ENCODE measurements at regions not wholly inside any gene's neighbourhood (a gene's known extent, or its start where the extent isn't known, plus 50 kb on each side); places are given as distances from the start of the nearest gene placed in this dataset.

DNA sequence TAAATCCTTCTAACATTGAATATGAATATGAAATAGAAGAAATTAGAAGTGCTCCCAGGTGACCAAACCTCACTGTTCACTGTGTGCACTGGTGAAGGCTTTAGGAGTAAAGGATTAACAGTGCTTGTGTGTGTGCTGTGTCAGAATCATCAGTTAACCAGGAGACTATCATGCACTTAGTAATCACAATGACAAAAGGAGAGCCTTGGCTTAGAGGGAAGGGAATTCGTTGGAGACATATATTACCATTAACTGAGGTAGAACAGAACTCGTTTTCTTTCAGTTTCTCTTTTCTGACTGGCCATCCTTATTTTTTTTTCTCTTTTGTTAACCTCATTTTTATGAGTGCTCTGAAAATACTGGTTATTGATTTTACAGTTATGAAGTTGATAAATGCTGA lies 213.3 kb upstream of the GBE1 start:
- DNase-seq (ENCODE audit: low spot score), result no peak

DNA sequence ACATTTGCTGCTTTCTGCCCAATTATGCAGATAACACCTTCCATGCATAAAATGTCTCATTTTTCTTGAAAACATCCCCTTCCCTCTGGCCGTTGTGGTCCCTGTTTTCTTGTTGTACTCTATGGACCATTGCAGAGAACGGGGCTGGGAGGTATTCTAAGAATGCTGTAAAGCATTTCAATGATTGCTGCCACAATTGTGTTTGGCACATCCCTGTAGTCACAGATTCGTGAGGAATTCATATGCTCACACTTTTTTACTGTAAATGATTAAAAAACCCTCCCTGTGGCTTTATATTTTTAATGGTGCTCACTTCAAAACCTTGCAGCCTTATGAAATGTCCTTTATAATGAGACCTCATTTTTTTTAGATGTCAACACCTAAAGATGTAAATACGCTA lies 207.2 kb upstream of the GBE1 start:
- DNase-seq (ENCODE audit: low spot score), result no peak

DNA sequence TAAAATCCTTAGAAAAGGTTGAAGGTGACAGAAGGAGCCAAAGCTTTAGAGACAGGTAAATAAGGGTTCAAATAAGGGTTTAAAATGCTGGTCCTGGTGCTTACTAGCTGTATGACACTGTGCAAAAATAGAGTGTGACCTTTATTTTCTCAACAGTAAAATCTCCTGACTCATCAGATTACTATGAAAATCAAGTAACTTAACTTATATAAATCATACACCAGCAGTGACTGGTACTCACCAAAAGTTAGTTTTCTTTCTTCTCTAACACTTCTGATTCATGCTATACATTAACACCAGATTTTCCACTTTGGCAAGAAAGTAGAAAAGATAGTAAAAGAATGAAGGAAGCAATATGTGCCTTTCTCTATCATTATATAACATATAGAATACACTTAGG lies 205.9 kb upstream of the GBE1 start:
- no peak for DNase-seq (ENCODE audit: low spot score)

- DNase-seq (ENCODE audit: low spot score), result no peak
Observed at GRCh38 chr3:81965696-81966095, 204.3 kb upstream of the GBE1 start.

GRCh38 chr3:81962396-81962795 lies 201.0 kb upstream of the GBE1 start:
- DNase-seq (ENCODE audit: low spot score), result no peak

DNA sequence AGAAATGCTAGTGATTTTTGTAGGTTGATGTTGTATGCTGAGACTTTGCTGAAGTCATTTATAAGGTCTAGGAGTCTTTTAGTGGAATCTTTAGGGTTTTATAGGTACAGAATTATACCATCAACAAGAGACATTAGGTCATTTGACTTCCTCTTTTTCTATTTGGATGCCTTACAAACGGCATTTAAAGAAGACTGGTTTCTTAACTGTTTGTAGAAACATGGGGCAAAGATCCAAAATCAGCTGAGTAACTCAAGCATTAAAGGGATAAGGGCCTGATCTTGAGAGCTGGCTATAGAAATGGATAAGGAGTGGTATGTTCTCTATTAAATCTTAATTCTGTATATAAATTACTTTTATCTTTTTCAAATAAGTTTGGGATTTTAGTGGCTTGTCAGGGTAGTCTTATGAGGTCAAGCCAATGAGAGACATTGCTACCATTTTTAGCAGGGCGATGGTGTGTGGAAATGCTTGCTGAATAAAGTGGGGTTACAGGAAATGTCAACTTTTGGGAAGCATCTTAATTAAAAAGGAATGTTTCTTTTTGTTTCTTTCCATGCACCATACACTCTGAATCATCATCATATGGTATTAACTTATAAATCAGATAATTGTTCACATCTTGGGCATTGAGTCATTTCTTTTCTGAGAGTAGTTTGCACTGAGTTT lies 197.7 kb upstream of the GBE1 start:
- no peak for DNase-seq (ENCODE audit: low spot score)

DNA sequence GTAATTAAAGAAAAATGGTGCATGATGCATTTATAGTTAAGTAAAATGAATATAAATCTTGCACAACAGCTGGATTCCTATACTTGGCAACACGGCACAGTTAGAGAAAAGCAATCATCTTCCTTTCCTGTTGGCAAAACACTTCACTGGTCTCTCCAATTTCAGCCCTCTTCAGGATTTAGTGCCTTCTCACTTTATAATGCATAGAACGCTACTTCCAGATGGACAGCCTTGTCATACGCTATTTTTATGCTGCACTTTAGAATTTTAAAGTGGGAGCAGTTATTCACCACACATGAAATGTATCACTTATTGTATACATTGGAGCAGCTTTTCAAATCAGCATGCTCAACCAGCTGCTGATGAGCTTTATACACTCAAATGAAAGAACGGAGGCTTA lies 194.4 kb upstream of the GBE1 start:
- DNase-seq (ENCODE audit: low spot score), result no peak

GRCh38 chr3:81953111-81953510 lies 191.7 kb upstream of the GBE1 start:
- no peak for DNase-seq (ENCODE audit: low spot score)

GRCh38 chr3:81952141-81952540 lies 190.7 kb upstream of the GBE1 start:
- DNase-seq (ENCODE audit: low spot score), result no peak

DNA sequence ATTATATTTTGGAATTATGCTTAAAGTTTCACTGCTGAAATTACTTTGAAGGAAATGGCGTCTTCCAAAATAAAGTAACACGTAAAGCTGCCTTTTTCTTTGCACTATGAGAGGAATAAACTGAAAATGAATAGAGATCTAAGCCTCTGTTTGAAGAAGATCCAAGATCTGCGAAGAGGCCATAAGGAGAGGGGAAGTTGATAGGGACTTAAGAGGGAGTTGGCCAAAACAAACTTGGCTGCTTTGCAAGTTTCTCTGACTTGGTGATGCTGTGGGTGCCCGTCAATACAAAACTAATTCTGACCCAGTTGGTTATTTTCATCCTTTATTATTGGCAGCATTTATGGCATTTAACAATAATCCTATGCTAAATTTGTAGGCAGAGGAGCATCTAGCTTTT lies 190.2 kb upstream of the GBE1 start:
- no peak for DNase-seq (ENCODE audit: low spot score)

- no peak for DNase-seq (ENCODE audit: low spot score)
Observed at GRCh38 chr3:81951106-81951505, 189.7 kb upstream of the GBE1 start.

DNA sequence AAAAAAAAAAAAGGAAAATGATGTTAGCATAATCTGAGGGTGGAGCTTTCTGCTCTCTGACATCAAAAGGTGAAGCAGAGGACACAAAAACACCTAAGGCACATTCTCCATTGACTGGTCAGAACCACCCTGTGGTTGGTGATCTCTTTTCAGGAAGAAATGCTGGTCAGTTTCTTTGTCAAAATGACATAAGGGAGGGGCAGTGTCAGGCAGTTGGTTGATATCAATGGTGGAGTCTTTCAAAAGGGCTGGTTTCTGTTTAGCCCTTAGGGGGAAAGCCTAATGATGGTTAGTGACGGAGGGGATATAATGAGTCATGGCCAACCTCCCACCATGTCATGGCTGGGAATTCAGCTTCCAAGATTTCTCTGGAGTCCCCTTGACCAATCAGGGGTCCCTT lies 185.9 kb upstream of the GBE1 start:
- no peak for DNase-seq (ENCODE audit: low spot score)

DNA sequence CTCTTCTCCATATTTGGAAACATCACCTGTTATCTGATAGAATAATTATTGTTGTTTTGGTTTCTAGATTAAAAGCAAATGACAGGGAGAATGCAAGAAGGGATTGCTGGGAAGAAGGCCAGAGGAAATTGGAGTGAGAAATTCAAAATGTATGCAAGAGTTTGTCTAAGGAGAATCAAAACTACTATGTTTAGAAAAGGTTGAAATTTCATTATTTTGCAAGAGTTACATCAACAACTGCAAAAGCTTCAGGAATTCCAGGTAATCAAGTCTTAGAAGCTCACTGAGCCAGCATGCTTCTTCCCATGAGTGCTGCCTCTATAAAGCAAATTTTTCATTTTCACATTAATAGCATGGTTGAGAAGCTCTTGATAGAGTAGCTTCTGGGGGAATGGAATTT lies 177.2 kb upstream of the GBE1 start:
- DNase-seq (ENCODE audit: low spot score), result no peak

- DNase-seq (ENCODE audit: low spot score), result no peak
Observed at GRCh38 chr3:81936817-81937216, 175.4 kb upstream of the GBE1 start.

DNA sequence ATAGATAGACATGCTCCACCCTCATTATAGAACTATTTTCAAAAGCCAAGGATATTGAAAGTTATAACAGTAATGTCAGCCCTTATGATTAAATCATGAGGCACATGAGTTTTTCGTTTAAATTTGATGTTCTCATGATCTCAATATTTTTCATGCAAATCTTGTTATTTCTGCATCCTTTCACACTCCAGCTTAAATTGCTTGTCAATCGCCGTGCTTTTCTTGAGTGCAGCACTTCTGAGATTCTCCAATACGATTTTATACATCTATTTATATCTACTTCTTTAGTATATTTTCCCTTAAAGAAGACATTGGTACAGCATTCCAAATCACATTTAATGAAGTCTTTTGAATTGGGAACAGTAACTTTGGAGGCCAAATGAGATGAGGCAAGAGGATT lies 171.2 kb upstream of the GBE1 start:
- no peak for DNase-seq (ENCODE audit: low spot score)

DNA sequence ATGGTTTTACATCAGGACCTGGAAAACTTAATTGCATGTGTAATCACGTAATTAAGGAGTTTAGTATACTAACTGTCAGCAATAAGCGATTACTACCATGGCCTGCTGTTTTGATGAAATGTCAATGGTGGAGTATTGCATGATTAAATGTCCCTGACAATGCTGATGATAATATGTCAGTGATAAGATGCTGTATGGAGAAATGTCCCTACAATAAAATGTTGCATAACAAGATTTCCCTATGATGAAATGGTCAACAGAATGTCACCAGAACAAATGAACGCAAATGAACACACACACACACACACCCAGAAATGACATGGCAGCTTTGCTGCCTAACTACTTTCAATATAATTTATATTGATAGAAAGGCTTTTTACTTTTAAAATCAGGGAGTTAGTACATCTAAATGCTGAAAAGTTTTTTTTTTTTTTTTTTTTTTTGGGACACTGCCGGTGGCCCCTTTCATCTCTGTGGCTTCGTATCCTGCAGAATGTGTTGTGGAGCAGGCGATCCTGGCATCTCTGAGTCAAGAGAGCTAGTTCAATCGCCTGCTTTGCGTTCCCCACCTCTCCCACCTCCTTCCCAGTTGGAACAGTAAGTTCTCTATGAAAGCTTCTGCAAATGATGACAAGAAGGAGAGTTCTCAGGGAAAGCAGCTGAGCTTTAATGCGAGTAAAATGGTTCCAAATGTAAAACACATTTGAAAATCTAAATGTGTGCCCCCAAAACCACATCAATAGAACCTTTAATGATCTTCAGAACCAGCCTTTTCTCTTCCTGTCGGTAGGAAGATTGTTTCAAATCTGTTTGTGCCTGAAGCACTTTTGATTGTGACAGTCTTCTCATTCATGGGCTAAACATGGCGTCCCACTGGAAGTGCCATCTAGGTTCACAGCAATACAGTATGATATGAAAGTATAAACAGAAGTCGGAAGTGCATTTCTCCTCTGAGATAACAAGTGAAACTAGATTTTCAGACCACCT lies 170.1 kb upstream of the GBE1 start:
- DNase-seq (ENCODE audit: low spot score), result no peak

- no peak for DNase-seq (ENCODE audit: low spot score)
Observed at GRCh38 chr3:81929697-81930096, 168.3 kb upstream of the GBE1 start.

DNA sequence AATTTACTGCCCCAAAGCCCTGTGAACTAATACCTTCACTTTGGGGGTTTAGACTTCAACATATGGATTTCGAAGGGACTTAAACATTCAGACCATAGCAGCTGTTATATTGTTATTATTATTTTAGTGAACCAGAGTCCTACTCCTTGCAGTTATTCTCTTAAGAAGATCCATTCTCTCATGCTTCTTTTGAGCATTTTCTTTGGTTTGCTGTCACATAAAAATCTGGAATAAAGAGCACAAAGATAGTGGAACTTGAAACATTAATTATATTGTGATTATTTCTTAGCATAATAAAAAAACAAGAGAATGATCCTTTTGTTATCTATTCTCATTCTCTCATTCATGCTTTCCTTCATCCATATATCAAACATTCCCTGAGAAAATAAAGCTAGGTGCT lies 166.4 kb upstream of the GBE1 start:
- DNase-seq (ENCODE audit: low spot score), result no peak

DNA sequence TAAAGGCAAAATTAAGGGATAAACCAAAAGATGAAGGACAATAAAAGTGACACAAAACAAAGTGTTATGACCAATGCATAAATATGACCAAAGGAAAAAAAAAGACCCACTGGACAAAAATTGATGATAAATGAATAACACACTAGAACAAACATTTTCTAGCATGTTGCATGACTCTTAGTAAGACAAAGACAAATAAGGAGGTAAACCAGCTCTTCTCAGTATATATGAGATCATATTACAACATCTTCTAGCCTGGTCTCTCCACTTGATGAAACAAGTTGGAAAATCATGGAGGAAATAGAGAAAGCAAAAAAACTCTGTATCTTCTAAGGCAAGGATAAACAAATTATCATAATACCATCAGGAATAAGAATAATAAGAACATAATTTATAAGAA lies 163.9 kb upstream of the GBE1 start:
- DNase-seq (ENCODE audit: low spot score), result no peak

- DNase-seq (ENCODE audit: low spot score), result no peak
Observed at GRCh38 chr3:81923038-81923437, 161.6 kb upstream of the GBE1 start.

GRCh38 chr3:81922404-81922803 lies 161.0 kb upstream of the GBE1 start:
- DNase-seq (ENCODE audit: low spot score), result no peak

DNA sequence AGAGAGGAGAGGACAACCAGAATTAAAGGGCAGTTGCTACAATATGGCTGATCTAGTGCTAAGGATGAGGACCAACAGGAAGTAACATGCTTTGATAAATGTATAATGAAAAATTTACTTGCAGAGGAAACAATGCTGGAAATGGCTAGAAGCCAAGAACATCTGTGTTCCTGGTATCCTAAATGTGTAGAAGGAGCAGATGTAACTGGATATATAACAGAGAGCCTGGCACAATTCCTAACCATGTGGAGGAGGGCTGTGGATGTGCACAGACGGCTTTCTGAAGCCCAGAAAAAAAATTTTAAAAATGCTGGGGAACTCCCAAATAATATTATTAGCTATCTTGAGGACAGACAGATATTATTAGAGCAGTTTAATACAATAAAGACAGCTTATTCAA lies 159.4 kb upstream of the GBE1 start:
- no peak for DNase-seq (ENCODE audit: low spot score)

GRCh38 chr3:81916890-81917289 lies 155.4 kb upstream of the GBE1 start:
- DNase-seq (ENCODE audit: low spot score), result no peak

All from HT-29 (cell line).